ENCODE measurements at regions not wholly inside any gene's neighbourhood (a gene's known extent, or its start where the extent isn't known, plus 50 kb on each side); places are given as distances from the start of the nearest gene placed in this dataset.

- DNase-seq (ENCODE audit: low read depth, low spot score): no peak
Measured at GRCh38 chrX:39904816-39905537, 192.8 kb downstream of the BCOR start.

DNA sequence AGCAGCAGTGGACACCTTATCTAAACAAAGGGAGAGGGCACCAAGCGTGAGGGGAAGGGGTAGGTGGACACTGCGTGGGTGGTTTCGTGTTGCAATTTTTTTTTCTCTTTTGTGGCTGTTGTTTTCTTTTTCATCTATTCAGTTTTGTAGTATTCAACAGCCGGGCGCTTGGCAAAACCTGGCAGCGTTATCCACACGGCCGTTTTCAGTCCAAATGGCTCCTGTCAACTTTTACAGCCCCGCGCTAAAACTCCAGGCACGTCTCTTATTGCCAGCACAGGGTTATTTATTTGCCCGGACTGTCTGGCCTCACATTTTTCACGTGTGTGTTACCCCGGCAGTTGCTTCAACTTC, 192.2 kb downstream of the BCOR start:
- DNase-seq (ENCODE audit: low read depth, low spot score): no peak

DNA sequence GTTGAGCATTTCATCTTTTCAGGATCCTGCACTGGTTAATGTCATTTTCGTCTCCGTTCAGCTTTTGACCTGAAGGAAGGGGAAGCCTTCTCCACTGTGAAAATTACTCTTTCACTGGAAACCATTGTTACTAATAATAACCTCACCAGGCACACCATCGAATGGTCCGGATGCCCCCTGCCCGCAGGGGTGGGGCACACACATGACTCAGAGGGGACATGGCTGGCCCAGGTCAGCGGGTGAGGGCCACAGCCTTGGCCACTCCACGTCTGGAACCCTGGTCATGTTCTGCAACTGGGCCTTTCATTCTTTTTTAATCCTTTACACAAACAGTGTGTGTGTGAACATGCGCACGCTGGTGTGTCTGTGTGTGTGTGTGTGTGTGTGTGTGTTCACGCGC, 191.8 kb downstream of the BCOR start:
- DNase-seq (ENCODE audit: low read depth, low spot score): no peak

DNA sequence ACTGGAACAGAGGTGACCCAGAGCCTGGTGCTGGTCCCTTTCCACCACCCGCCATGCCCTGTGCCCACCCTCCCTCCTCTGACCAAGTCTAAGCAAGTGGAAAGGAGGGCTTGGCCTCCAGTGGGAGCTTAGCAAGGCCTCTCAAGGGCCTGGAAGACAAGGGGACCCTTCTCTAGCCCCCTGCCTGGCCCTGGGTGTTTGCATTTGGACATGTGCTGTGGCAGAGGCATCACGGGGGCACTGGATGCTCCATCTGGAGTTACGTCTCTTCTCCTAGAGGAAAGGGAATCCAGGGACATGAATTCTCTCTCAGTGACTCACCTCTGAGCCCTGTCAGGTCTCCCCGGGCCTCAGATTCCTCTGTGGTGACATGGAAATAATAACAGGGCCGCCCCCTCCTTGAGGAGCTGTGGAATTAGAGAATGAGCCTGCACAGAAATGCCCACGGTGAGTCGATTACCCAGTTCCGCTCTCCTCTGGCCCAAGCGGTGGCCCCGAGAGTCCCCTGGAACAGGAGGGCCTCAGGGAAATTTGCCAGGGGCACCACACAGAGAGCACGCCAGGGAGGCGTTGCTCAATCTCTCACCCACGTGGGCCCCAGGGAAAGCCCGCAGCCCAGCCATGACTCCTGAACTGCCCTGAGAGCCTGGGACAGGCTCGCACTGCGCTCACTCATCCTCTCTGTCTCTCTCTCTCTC, 189.6 kb downstream of the BCOR start:
- DNase-seq (ENCODE audit: low read depth, low spot score): peak; percentile 49

GRCh38 chrX:39909996-39910395, 187.8 kb downstream of the BCOR start:
- no peak for DNase-seq (ENCODE audit: low read depth, low spot score)

DNA sequence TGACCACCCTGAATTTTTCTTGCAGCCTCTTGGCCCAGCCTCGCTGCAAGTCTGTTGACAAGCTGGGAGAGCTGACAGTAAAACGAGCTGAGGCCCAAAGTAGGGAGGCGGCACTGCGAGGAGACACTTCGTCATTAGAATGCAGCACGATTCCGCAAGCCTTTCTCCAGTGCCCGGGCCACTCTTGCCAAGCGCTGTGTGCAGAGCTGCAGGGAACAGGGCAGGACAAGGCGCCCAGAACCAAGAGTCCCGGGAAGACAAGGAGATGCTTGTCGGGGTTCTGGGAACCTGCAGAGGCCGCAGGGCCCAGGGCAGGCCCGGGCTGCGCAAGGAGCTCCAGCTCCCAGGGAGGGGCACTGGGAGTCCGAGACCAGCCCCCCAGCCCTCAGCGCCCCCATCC, 187.1 kb downstream of the BCOR start:
- DNase-seq (ENCODE audit: low read depth, low spot score): no peak

DNA sequence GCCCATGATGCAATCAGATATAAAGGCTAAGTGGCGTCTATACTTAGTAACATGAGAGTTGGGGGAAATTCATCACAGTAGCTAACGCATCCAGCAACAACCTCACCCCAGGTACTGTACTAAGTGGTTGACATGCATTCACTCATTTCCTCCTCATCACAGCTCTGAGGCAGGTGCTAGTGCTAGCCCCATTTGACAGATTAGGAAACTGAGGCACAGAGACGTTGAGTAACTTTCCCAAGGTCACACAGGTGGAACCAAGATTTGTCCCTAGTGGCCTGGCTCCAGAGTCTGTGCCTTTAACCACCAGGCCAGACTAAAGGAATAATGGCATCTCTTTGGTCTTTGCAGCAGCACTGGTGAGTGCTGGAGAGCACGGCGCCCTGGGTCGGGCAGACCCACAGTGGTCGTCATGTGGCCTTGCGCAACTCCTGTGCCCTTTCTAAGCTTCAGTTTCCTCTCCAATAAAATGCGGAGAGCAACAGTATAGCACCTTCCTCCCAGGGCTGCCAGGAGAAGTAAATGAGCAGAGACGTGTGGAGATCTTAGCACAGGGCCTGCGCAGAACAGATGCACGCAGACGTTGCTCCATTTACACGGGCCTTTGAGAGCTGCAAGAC, 186.4 kb downstream of the BCOR start:
- no peak for DNase-seq (ENCODE audit: low read depth, low spot score)

DNA sequence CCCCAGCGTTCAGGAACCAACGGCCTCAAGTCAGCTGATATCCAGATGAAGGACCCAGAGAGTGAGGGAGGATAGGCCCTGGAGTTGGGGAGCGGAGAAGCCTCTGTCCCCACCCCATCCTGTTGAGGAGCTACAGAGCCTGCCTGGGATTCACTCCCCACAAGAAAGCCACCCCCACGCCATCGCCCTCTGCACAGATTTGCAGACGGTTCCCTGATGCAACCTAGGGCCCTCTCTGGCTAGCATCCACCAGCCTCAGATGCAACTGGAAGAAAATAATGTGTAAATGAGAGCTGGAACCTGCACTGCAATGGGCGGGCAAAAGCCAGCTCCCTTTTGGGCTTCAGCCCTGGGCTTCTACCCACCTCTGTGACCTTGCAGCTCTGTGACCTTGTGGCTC, 185.6 kb downstream of the BCOR start:
- no peak for DNase-seq (ENCODE audit: low read depth, low spot score)

GRCh38 chrX:39915081-39915480, 182.7 kb downstream of the BCOR start:
- DNase-seq (ENCODE audit: low read depth, low spot score): no peak

GRCh38 chrX:39915596-39915995, 182.2 kb downstream of the BCOR start:
- no peak for DNase-seq (ENCODE audit: low read depth, low spot score)

DNA sequence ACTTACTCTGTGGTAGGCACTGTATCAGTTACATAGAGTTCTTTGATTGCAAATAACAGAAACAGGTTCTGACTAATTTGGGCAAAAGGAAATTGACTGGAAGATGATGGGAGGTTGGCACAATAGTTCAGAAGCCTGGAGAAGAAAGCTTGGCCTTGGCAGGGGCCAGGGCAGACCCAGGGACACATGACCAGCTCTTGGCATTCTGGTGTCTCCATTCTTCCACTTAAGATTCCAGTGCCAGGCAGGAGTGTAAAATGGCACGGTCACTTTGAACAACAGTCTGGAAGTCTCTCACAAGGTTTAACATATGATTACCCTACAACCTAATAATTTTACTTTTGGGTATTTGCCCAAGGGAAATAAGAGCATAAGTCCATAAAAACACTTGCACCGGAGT, 175.9 kb downstream of the BCOR start:
- no peak for DNase-seq (ENCODE audit: low read depth, low spot score)

GRCh38 chrX:39922488-39922887, 175.3 kb downstream of the BCOR start:
- DNase-seq (ENCODE audit: low read depth, low spot score): no peak

- DNase-seq (ENCODE audit: low read depth, low spot score): no peak
Measured at GRCh38 chrX:39922926-39923325, 174.8 kb downstream of the BCOR start.

DNA sequence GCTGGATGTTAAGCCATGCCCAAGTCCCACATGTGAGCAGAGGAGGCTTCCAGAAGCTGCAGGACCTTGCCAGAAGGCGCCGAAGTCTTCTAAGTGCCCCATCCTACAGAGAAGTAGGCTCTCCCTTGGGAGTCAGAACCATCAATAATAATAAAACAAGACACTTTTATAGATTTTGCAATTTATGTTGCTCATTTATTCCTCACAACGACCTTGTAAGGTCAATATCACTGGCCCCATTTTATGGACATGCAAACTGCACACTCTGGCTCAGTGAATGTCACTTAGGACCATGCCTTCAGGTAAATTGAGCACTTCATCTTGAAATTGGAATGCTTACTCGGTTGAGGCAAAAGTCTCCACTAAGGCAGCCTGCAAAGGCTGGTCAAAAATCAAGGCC, 170.4 kb downstream of the BCOR start:
- DNase-seq (ENCODE audit: low read depth, low spot score): no peak

- no peak for DNase-seq (ENCODE audit: low read depth, low spot score)
Measured at GRCh38 chrX:39928704-39929378, 168.9 kb downstream of the BCOR start.

- DNase-seq (ENCODE audit: low read depth, low spot score): no peak
Measured at GRCh38 chrX:39929379-39930025, 168.3 kb downstream of the BCOR start.

- no peak for DNase-seq (ENCODE audit: low read depth, low spot score)
Measured at GRCh38 chrX:39930786-39931528, 166.8 kb downstream of the BCOR start.

- no peak for DNase-seq (ENCODE audit: low read depth, low spot score)
Measured at GRCh38 chrX:39931529-39932282, 166.1 kb downstream of the BCOR start.

DNA sequence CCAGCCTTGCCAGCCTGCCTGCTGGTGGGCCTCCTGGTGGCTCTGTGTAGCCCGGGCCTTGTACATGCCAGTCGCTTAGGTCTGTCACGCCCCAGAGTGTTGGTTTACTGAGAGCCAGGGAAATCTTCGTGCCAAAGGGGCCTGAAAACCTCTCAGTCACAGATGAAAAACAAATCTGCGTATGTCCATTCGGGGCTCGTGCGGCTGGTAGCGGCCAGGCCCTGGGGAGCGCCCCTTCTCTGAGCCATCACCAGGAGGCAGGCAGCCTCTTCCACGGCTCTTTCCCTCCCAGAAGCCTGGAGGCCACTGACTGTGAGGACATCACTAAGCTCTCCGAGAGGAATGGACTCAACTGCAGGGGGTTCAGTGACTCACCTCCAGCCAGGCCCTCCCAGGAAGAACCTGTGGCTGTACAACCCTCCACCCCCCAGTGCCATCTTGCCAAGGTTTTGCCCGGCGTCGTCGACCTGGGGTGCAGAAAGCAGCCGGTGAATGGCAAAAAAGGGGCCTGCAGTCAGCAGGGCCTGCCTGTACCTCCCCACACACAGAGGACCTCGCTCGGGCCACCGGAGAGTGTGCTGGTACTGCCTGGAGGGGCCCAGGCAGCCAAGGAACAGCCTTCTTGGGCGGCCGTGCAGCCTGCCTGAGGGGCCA, 162.2 kb downstream of the BCOR start:
- DNase-seq (ENCODE audit: low read depth, low spot score): peak; percentile 5

All from brain pericyte (primary cell).